ENCODE measurements at regions not wholly inside any gene's neighbourhood (a gene's known extent, or its start where the extent isn't known, plus 50 kb on each side); places are given as distances from the start of the nearest gene placed in this dataset.
"Not testable (repeated sequence)": the region's sequence is repeated elsewhere in the genome, so short reads cannot be mapped to it uniquely, and the experiment has no call there.

- Histone ChIP-seq H3K27me3 (ENCODE audit: insufficient read depth, low read length) (no peaks in the 10 kb centered on the region), H3K4me3 (ENCODE audit: low read depth, low read length) (no peak overlapping the region), H2AFZ (ENCODE audit: low read length, unreplicated experiment) (no peak overlapping the region), H3K27ac (ENCODE audit: low read depth, low read length) (no peak overlapping the region), H3K36me3 (ENCODE audit: insufficient read depth, low read length) (no peaks in the 10 kb centered on the region), H3K79me2 (ENCODE audit: control insufficient read depth, insufficient read depth, low read length, unreplicated experiment) (no peaks in the 10 kb centered on the region), H3K4me1 (ENCODE audit: control insufficient read depth, insufficient read depth, low read length, unreplicated experiment) (no peaks in the 10 kb centered on the region)
Measured at GRCh38 chr4:128758314-128758922, 51.1 kb upstream of the JADE1 start.

- Histone ChIP-seq H3K79me2 (ENCODE audit: control insufficient read depth, insufficient read depth, low read length, unreplicated experiment) (no peaks in the 10 kb centered on the region), H3K4me3 (ENCODE audit: low read depth, low read length) (no peak overlapping the region), H3K27ac (ENCODE audit: low read depth, low read length) (no peak overlapping the region), H3K36me3 (ENCODE audit: insufficient read depth, low read length) (no peaks in the 10 kb centered on the region), H2AFZ (ENCODE audit: low read length, unreplicated experiment) (no peak overlapping the region), H3K4me1 (ENCODE audit: control insufficient read depth, insufficient read depth, low read length, unreplicated experiment) (no peaks in the 10 kb centered on the region), H3K27me3 (ENCODE audit: insufficient read depth, low read length) (no peaks in the 10 kb centered on the region)
Measured at GRCh38 chr4:128757712-128758111, 51.8 kb upstream of the JADE1 start.

GRCh38 chr4:128751354-128751753 is 58.1 kb upstream of the JADE1 start:
- H3K27ac ChIP-seq (ENCODE audit: low read depth, low read length) = no peak overlapping the region
- no peak overlapping the region for H2AFZ ChIP-seq (ENCODE audit: low read length, unreplicated experiment)
- H3K4me1 ChIP-seq (ENCODE audit: control insufficient read depth, insufficient read depth, low read length, unreplicated experiment) = no peaks in the 10 kb centered on the region
- no peak overlapping the region for H3K4me3 ChIP-seq (ENCODE audit: low read depth, low read length)
- H3K36me3 ChIP-seq (ENCODE audit: insufficient read depth, low read length) = no peaks in the 10 kb centered on the region
- no peaks in the 10 kb centered on the region for H3K79me2 ChIP-seq (ENCODE audit: control insufficient read depth, insufficient read depth, low read length, unreplicated experiment)
- H3K27me3 ChIP-seq (ENCODE audit: insufficient read depth, low read length) = no peaks in the 10 kb centered on the region

GRCh38 chr4:128741748-128742147 is 67.8 kb upstream of the JADE1 start:
- not testable (repeated sequence) for H3K79me2 ChIP-seq (ENCODE audit: control insufficient read depth, insufficient read depth, low read length, unreplicated experiment); H2AFZ ChIP-seq (ENCODE audit: low read length, unreplicated experiment); H3K4me3 ChIP-seq (ENCODE audit: low read depth, low read length); H3K27ac ChIP-seq (ENCODE audit: low read depth, low read length); H3K4me1 ChIP-seq (ENCODE audit: control insufficient read depth, insufficient read depth, low read length, unreplicated experiment); H3K27me3 ChIP-seq (ENCODE audit: insufficient read depth, low read length); H3K36me3 ChIP-seq (ENCODE audit: insufficient read depth, low read length)

GRCh38 chr4:128737098-128737513 is 72.4 kb upstream of the JADE1 start:
- Histone ChIP-seq H3K79me2 (ENCODE audit: control insufficient read depth, insufficient read depth, low read length, unreplicated experiment) (no peaks in the 10 kb centered on the region), H3K36me3 (ENCODE audit: insufficient read depth, low read length) (no peaks in the 10 kb centered on the region), H3K27ac (ENCODE audit: low read depth, low read length) (no peak overlapping the region), H3K4me1 (ENCODE audit: control insufficient read depth, insufficient read depth, low read length, unreplicated experiment) (no peaks in the 10 kb centered on the region), H3K4me3 (ENCODE audit: low read depth, low read length) (no peak overlapping the region), H2AFZ (ENCODE audit: low read length, unreplicated experiment) (no peak overlapping the region), H3K27me3 (ENCODE audit: insufficient read depth, low read length) (no peaks in the 10 kb centered on the region)

- Histone ChIP-seq H3K27me3 (ENCODE audit: insufficient read depth, low read length) (no peaks in the 10 kb centered on the region), H3K79me2 (ENCODE audit: control insufficient read depth, insufficient read depth, low read length, unreplicated experiment) (no peaks in the 10 kb centered on the region), H3K4me3 (ENCODE audit: low read depth, low read length) (no peak overlapping the region), H3K4me1 (ENCODE audit: control insufficient read depth, insufficient read depth, low read length, unreplicated experiment) (no peaks in the 10 kb centered on the region), H2AFZ (ENCODE audit: low read length, unreplicated experiment) (no peak overlapping the region), H3K27ac (ENCODE audit: low read depth, low read length) (no peak overlapping the region), H3K36me3 (ENCODE audit: insufficient read depth, low read length) (no peaks in the 10 kb centered on the region)
Measured at GRCh38 chr4:128735714-128736113, 73.8 kb upstream of the JADE1 start.

GRCh38 chr4:128728190-128728589 is 81.3 kb upstream of the JADE1 start:
- Histone ChIP-seq H3K4me1 (ENCODE audit: control insufficient read depth, insufficient read depth, low read length, unreplicated experiment) (no peaks in the 10 kb centered on the region), H3K36me3 (ENCODE audit: insufficient read depth, low read length) (no peaks in the 10 kb centered on the region), H3K4me3 (ENCODE audit: low read depth, low read length) (no peak overlapping the region), H3K79me2 (ENCODE audit: control insufficient read depth, insufficient read depth, low read length, unreplicated experiment) (no peaks in the 10 kb centered on the region), H2AFZ (ENCODE audit: low read length, unreplicated experiment) (no peak overlapping the region), H3K27ac (ENCODE audit: low read depth, low read length) (no peak overlapping the region), H3K27me3 (ENCODE audit: insufficient read depth, low read length) (no peaks in the 10 kb centered on the region)

GRCh38 chr4:128727658-128728057 is 81.8 kb upstream of the JADE1 start:
- no peak overlapping the region for H2AFZ ChIP-seq (ENCODE audit: low read length, unreplicated experiment)
- H3K36me3 ChIP-seq (ENCODE audit: insufficient read depth, low read length) = no peaks in the 10 kb centered on the region
- H3K27me3 ChIP-seq (ENCODE audit: insufficient read depth, low read length) = no peaks in the 10 kb centered on the region
- H3K79me2 ChIP-seq (ENCODE audit: control insufficient read depth, insufficient read depth, low read length, unreplicated experiment) = no peaks in the 10 kb centered on the region
- H3K27ac ChIP-seq (ENCODE audit: low read depth, low read length) = no peak overlapping the region
- H3K4me3 ChIP-seq (ENCODE audit: low read depth, low read length) = no peak overlapping the region
- H3K4me1 ChIP-seq (ENCODE audit: control insufficient read depth, insufficient read depth, low read length, unreplicated experiment) = no peaks in the 10 kb centered on the region

- H2AFZ ChIP-seq (ENCODE audit: low read length, unreplicated experiment) = no peak overlapping the region
Measured at GRCh38 chr4:128725405-128726055, 84.0 kb upstream of the JADE1 start.

GRCh38 chr4:128722911-128723310 is 86.6 kb upstream of the JADE1 start:
- no peaks in the 10 kb centered on the region for H3K4me1 ChIP-seq (ENCODE audit: control insufficient read depth, insufficient read depth, low read length, unreplicated experiment)
- no peaks in the 10 kb centered on the region for H3K27me3 ChIP-seq (ENCODE audit: insufficient read depth, low read length)
- no peak overlapping the region for H3K4me3 ChIP-seq (ENCODE audit: low read depth, low read length)
- no peaks in the 10 kb centered on the region for H3K79me2 ChIP-seq (ENCODE audit: control insufficient read depth, insufficient read depth, low read length, unreplicated experiment)
- H2AFZ ChIP-seq (ENCODE audit: low read length, unreplicated experiment) = no peak overlapping the region
- H3K36me3 ChIP-seq (ENCODE audit: insufficient read depth, low read length) = no peaks in the 10 kb centered on the region
- no peak overlapping the region for H3K27ac ChIP-seq (ENCODE audit: low read depth, low read length)

More at GRCh38 chr4:128725405-128726055, 84.0 kb upstream of the JADE1 start:
- Histone ChIP-seq H3K27me3 (ENCODE audit: insufficient read depth, low read length) (no peaks in the 10 kb centered on the region), H3K4me3 (ENCODE audit: low read depth, low read length) (no peak overlapping the region), H3K36me3 (ENCODE audit: insufficient read depth, low read length) (no peaks in the 10 kb centered on the region), H3K79me2 (ENCODE audit: control insufficient read depth, insufficient read depth, low read length, unreplicated experiment) (no peaks in the 10 kb centered on the region), H3K4me1 (ENCODE audit: control insufficient read depth, insufficient read depth, low read length, unreplicated experiment) (no peaks in the 10 kb centered on the region), H3K27ac (ENCODE audit: low read depth, low read length) (no peak overlapping the region)

GRCh38 chr4:128721896-128722295 is 87.6 kb upstream of the JADE1 start:
- H3K27me3 ChIP-seq (ENCODE audit: insufficient read depth, low read length) = no peaks in the 10 kb centered on the region
- H3K4me3 ChIP-seq (ENCODE audit: low read depth, low read length) = no peak overlapping the region
- no peaks in the 10 kb centered on the region for H3K4me1 ChIP-seq (ENCODE audit: control insufficient read depth, insufficient read depth, low read length, unreplicated experiment)
- H3K36me3 ChIP-seq (ENCODE audit: insufficient read depth, low read length) = no peaks in the 10 kb centered on the region
- no peak overlapping the region for H3K27ac ChIP-seq (ENCODE audit: low read depth, low read length)
- no peaks in the 10 kb centered on the region for H3K79me2 ChIP-seq (ENCODE audit: control insufficient read depth, insufficient read depth, low read length, unreplicated experiment)
- H2AFZ ChIP-seq (ENCODE audit: low read length, unreplicated experiment) = no peak overlapping the region

Measured in ACC112 (cell line).